Sigmoid colon (tissue), 4 donors: ENCODE measurements at regions not wholly inside any gene's neighbourhood (a gene's known extent, or its start where the extent isn't known, plus 50 kb on each side); places are given as distances from the start of the nearest gene placed in this dataset.

ENCODE experiments used
- CTCF ChIP-seq, 4 experiments: fragments of 450-650 bp in 3 of 4; fragments of 200-600 bp in 1 of 4; IDR thresholded peaks; one replicate each; pipeline ENCODE4 v1.5.1; 2016 to 2019; ENCODE audit warnings: antibody characterized with exemption in 4 of 4, mild to moderate bottlenecking in 3 of 4, moderate library complexity in 2 of 4
- POLR2A ChIP-seq, 2 donors: fragments of 450-650 bp; IDR thresholded peaks; one replicate each; pipeline ENCODE4 v1.6.1; 2016; ENCODE audit warnings: antibody characterized with exemption in 2 of 2, mild to moderate bottlenecking in 2 of 2, moderate library complexity in 2 of 2
- POLR2AphosphoS5 ChIP-seq, 4 donors: sonication (generic); formaldehyde crosslinking; IDR thresholded peaks; one replicate each; pipeline ENCODE4 v1.6.1; 2017; ENCODE audit warnings: antibody characterized with exemption in 4 of 4

GRCh38 chr12:75862692-75863471, 168.7 kb downstream of the PHLDA1 start:
- TF ChIP-seq CTCF (IDR thresholded peaks at IDR 0.05) (no peak), POLR2A (IDR thresholded peaks at IDR 0.05) (no peak), POLR2AphosphoS5 (IDR thresholded peaks at IDR 0.05) (no peak)
